Central memory CD8-positive, alpha-beta T cell (primary cell): ENCODE measurements at regions not wholly inside any gene's neighbourhood (a gene's known extent, or its start where the extent isn't known, plus 50 kb on each side); places are given as distances from the start of the nearest gene placed in this dataset.

Experiments used
- ATAC-seq: fragments of 150-1000 bp; cut with Tn5 transposase; replicated peaks from 2 replicates; pipeline ENCODE4 v1.10.0; 2022; ENCODE audit warnings: mild to moderate bottlenecking, moderate FRiP score, moderate number of reproducible peaks; ENCODE audit not compliant: poor library complexity, severe bottlenecking; ENCODE audit errors: extremely low read depth
- DNase-seq, 2 donors: peaks; one replicate each; pipeline ENCODE4 v3.0.0; 2021; ENCODE audit warnings: low spot score in 2 of 2
- H3K27ac Mint-ChIP-seq: one replicate; pipeline ENCODE4 v1.8.0; 2022; ENCODE audit warnings: low read depth, mild to moderate bottlenecking, moderate library complexity, mixed read lengths
- H3K27me3 Mint-ChIP-seq: one replicate; pipeline ENCODE4 v1.8.0; 2022; ENCODE audit warnings: mixed read lengths
- H3K36me3 Mint-ChIP-seq: one replicate; pipeline ENCODE4 v1.8.0; 2022; ENCODE audit warnings: mild to moderate bottlenecking, moderate library complexity, mixed read lengths; ENCODE audit not compliant: insufficient read depth
- H3K4me1 Mint-ChIP-seq: one replicate; pipeline ENCODE4 v1.8.0; 2022; ENCODE audit warnings: mixed read lengths
- H3K4me3 Mint-ChIP-seq: one replicate; pipeline ENCODE4 v1.8.0; 2022; ENCODE audit warnings: mild to moderate bottlenecking, moderate library complexity, mixed read lengths
- H3K9me3 Mint-ChIP-seq: one replicate; pipeline ENCODE4 v1.8.0; 2022; ENCODE audit warnings: mixed read lengths

GRCh38 chr21:35617491-35617890 lies 442.8 kb downstream of the SETD4 start:
- ATAC-seq (no peak), DNase-seq (no peak)
- H3K4me1 Mint-ChIP-seq: no peaks in the 10 kb centered on the region
- H3K4me3 Mint-ChIP-seq: no peak overlapping the region
- H3K9me3 Mint-ChIP-seq: no peaks in the 10 kb centered on the region
- no peak overlapping the region for H3K27ac Mint-ChIP-seq
- H3K36me3 Mint-ChIP-seq: no peaks in the 10 kb centered on the region
- peaks cover 57% of the 10 kb centered on the region for H3K27me3 Mint-ChIP-seq

GRCh38 chr21:35616090-35616489 lies 444.2 kb downstream of the SETD4 start:
- H3K27ac Mint-ChIP-seq: no peak overlapping the region
- H3K27me3 Mint-ChIP-seq: peaks cover 70% of the 10 kb centered on the region
- H3K4me3 Mint-ChIP-seq: no peak overlapping the region
- ATAC-seq (no peak), DNase-seq (no peak)
- no peaks in the 10 kb centered on the region for H3K36me3 Mint-ChIP-seq
- no peaks in the 10 kb centered on the region for H3K9me3 Mint-ChIP-seq
- no peaks in the 10 kb centered on the region for H3K4me1 Mint-ChIP-seq

- DNase-seq: no peak
- Mint-ChIP-seq H3K36me3 (no peaks in the 10 kb centered on the region), H3K4me1 (no peaks in the 10 kb centered on the region), H3K27ac (no peak overlapping the region), H3K9me3 (no peaks in the 10 kb centered on the region), H3K27me3 (peaks cover 77% of the 10 kb centered on the region), H3K4me3 (no peak overlapping the region)
- ATAC-seq: no peak
These were observed 445.0 kb downstream of the SETD4 start for GRCh38 chr21:35615325-35615724.

- H3K9me3 Mint-ChIP-seq: no peaks in the 10 kb centered on the region
- H3K27ac Mint-ChIP-seq: no peak overlapping the region
- ATAC-seq: no peak
- H3K36me3 Mint-ChIP-seq: no peaks in the 10 kb centered on the region
- no peaks in the 10 kb centered on the region for H3K4me1 Mint-ChIP-seq
- no peak overlapping the region for H3K4me3 Mint-ChIP-seq
- H3K27me3 Mint-ChIP-seq: peaks cover 81% of the 10 kb centered on the region
- DNase-seq: no peak
These were observed 445.9 kb downstream of the SETD4 start for GRCh38 chr21:35614396-35614921.

- H3K27ac Mint-ChIP-seq: no peak overlapping the region
- H3K4me1 Mint-ChIP-seq: no peaks in the 10 kb centered on the region
- H3K36me3 Mint-ChIP-seq: no peaks in the 10 kb centered on the region
- no peaks in the 10 kb centered on the region for H3K9me3 Mint-ChIP-seq
- DNase-seq (no peak), ATAC-seq (no peak)
- no peak overlapping the region for H3K4me3 Mint-ChIP-seq
- peaks cover 65% of the 10 kb centered on the region for H3K27me3 Mint-ChIP-seq
These were observed 448.6 kb downstream of the SETD4 start for GRCh38 chr21:35611708-35612132.

- DNase-seq (no peak), ATAC-seq (no peak)
- no peaks in the 10 kb centered on the region for H3K4me1 Mint-ChIP-seq
- peaks cover 66% of the 10 kb centered on the region for H3K27me3 Mint-ChIP-seq
- H3K36me3 Mint-ChIP-seq: no peaks in the 10 kb centered on the region
- H3K27ac Mint-ChIP-seq: no peak overlapping the region
- no peaks in the 10 kb centered on the region for H3K9me3 Mint-ChIP-seq
- H3K4me3 Mint-ChIP-seq: no peak overlapping the region
These were observed 451.1 kb downstream of the SETD4 start for GRCh38 chr21:35609263-35609662.

GRCh38 chr21:35607406-35607805 lies 452.9 kb downstream of the SETD4 start:
- no peaks in the 10 kb centered on the region for H3K36me3 Mint-ChIP-seq
- DNase-seq (no peak), ATAC-seq (no peak)
- H3K27me3 Mint-ChIP-seq: peaks cover 66% of the 10 kb centered on the region
- no peak overlapping the region for H3K27ac Mint-ChIP-seq
- H3K4me1 Mint-ChIP-seq: no peaks in the 10 kb centered on the region
- H3K4me3 Mint-ChIP-seq: no peak overlapping the region
- H3K9me3 Mint-ChIP-seq: no peaks in the 10 kb centered on the region

GRCh38 chr21:35606578-35606977 lies 453.7 kb downstream of the SETD4 start:
- ATAC-seq: no peak
- H3K4me3 Mint-ChIP-seq: no peak overlapping the region
- no peaks in the 10 kb centered on the region for H3K9me3 Mint-ChIP-seq
- H3K36me3 Mint-ChIP-seq: no peaks in the 10 kb centered on the region
- no peaks in the 10 kb centered on the region for H3K4me1 Mint-ChIP-seq
- H3K27me3 Mint-ChIP-seq: peaks cover 66% of the 10 kb centered on the region
- DNase-seq: no peak
- no peak overlapping the region for H3K27ac Mint-ChIP-seq

GRCh38 chr21:35606146-35606545 lies 454.2 kb downstream of the SETD4 start:
- DNase-seq (no peak), ATAC-seq (no peak)
- Mint-ChIP-seq H3K4me1 (no peaks in the 10 kb centered on the region), H3K4me3 (no peak overlapping the region), H3K9me3 (no peaks in the 10 kb centered on the region), H3K27ac (no peak overlapping the region), H3K27me3 (peaks cover 61% of the 10 kb centered on the region), H3K36me3 (no peaks in the 10 kb centered on the region)

GRCh38 chr21:35603494-35603893 lies 456.8 kb downstream of the SETD4 start:
- no peaks in the 10 kb centered on the region for H3K9me3 Mint-ChIP-seq
- no peak overlapping the region for H3K27ac Mint-ChIP-seq
- H3K4me1 Mint-ChIP-seq: no peaks in the 10 kb centered on the region
- H3K4me3 Mint-ChIP-seq: no peak overlapping the region
- DNase-seq (no peak), ATAC-seq (no peak)
- peaks cover 38% of the 10 kb centered on the region for H3K27me3 Mint-ChIP-seq
- no peaks in the 10 kb centered on the region for H3K36me3 Mint-ChIP-seq

GRCh38 chr21:35602811-35603362 lies 457.4 kb downstream of the SETD4 start:
- no peak for ATAC-seq
- Mint-ChIP-seq H3K9me3 (no peaks in the 10 kb centered on the region), H3K4me1 (no peaks in the 10 kb centered on the region), H3K27ac (no peak overlapping the region), H3K4me3 (no peak overlapping the region), H3K36me3 (no peaks in the 10 kb centered on the region), H3K27me3 (peaks cover 41% of the 10 kb centered on the region)
- no peak for DNase-seq

- no peak overlapping the region for H3K4me3 Mint-ChIP-seq
- no peaks in the 10 kb centered on the region for H3K36me3 Mint-ChIP-seq
- DNase-seq (no peak), ATAC-seq (no peak)
- no peaks in the 10 kb centered on the region for H3K9me3 Mint-ChIP-seq
- H3K27me3 Mint-ChIP-seq: peaks cover 57% of the 10 kb centered on the region
- no peak overlapping the region for H3K27ac Mint-ChIP-seq
- no peaks in the 10 kb centered on the region for H3K4me1 Mint-ChIP-seq
These were observed 459.1 kb downstream of the SETD4 start for GRCh38 chr21:35601211-35601610.

GRCh38 chr21:35599164-35599563 lies 461.2 kb downstream of the SETD4 start:
- Mint-ChIP-seq H3K4me1 (no peaks in the 10 kb centered on the region), H3K27me3 (peaks cover 64% of the 10 kb centered on the region)
- ATAC-seq: no peak

More at GRCh38 chr21:35599164-35599563, 461.2 kb downstream of the SETD4 start:
- DNase-seq: no peak
- Mint-ChIP-seq H3K4me3 (no peak overlapping the region), H3K9me3 (no peaks in the 10 kb centered on the region), H3K36me3 (no peaks in the 10 kb centered on the region), H3K27ac (no peak overlapping the region)
